SK-N-SH treated with all-trans-retinoic acid at 6 μM for 48 hours (cell line): ENCODE measurements at regions not wholly inside any gene's neighbourhood (a gene's known extent, or its start where the extent isn't known, plus 50 kb on each side); places are given as distances from the start of the nearest gene placed in this dataset.
A peak's percentile ranks its signal among the peaks of the same experiment; 100 is the strongest.

Source experiments
- ATAC-seq: fragments of 200-7000 bp; cut with Tn5 transposase; 3 replicates; pipeline ENCODE4 v1.9.1; 2020; ENCODE audit warnings: mild to moderate bottlenecking, moderate library complexity
- ARNTL ChIP-seq: fragments of 450-650 bp; formaldehyde crosslinking; IDR thresholded peaks from 2 replicates; pipeline ENCODE4 v1.5.0; 2020; ENCODE audit warnings: low read depth, mild to moderate bottlenecking, moderate library complexity, borderline replicate concordance
- BACH2 ChIP-seq: fragments of 250-450 bp; sonication (Bioruptor Pico); IDR thresholded peaks from 2 replicates; pipeline ENCODE4 v1.9.0; 2021; ENCODE audit warnings: mild to moderate bottlenecking, borderline replicate concordance
- CSDC2 ChIP-seq: fragments of 250-450 bp; sonication (Bioruptor Pico); IDR thresholded peaks from 2 replicates; pipeline ENCODE4 v1.5.0; 2020; ENCODE audit warnings: mild to moderate bottlenecking, moderate library complexity
- ESRRG ChIP-seq: fragments of 250-450 bp; sonication (Bioruptor Pico); IDR thresholded peaks from 2 replicates; pipeline ENCODE4 v1.6.1; 2021; ENCODE audit warnings: mild to moderate bottlenecking
- ISL1 ChIP-seq: fragments of 250-450 bp; sonication (Bioruptor Pico); IDR thresholded peaks from 2 replicates; pipeline ENCODE4 v2.1.2; 2022; ENCODE audit warnings: mild to moderate bottlenecking, moderate library complexity
- OSR1 ChIP-seq: fragments of 250-450 bp; sonication (Bioruptor Pico); IDR thresholded peaks from 2 replicates; pipeline ENCODE4 v1.8.0; 2022; ENCODE audit warnings: moderate library complexity, mild to moderate bottlenecking, inconsistent platforms
- POU6F1 ChIP-seq: fragments of 250-450 bp; sonication (Bioruptor Pico); IDR thresholded peaks from 2 replicates; pipeline ENCODE4 v1.8.0; 2021; ENCODE audit warnings: low read depth, mild to moderate bottlenecking, moderate library complexity, borderline replicate concordance
- PPARA ChIP-seq: fragments of 250-450 bp; sonication (Bioruptor Pico); IDR thresholded peaks from 2 replicates; pipeline ENCODE4 v1.5.0; 2020; ENCODE audit warnings: mild to moderate bottlenecking, borderline replicate concordance
- RARB ChIP-seq: fragments of 250-450 bp; sonication (Bioruptor Pico); IDR thresholded peaks from 2 replicates; pipeline ENCODE4 v1.8.0; 2021; ENCODE audit warnings: mild to moderate bottlenecking, moderate library complexity
- TCF4 ChIP-seq: fragments of 250-450 bp; sonication (Bioruptor Pico); IDR thresholded peaks from 2 replicates; pipeline ENCODE4 v1.8.0; 2021; ENCODE audit warnings: mild to moderate bottlenecking, moderate library complexity, borderline replicate concordance
- TOX ChIP-seq: fragments of 250-450 bp; sonication (Bioruptor Pico); IDR thresholded peaks from 2 replicates; pipeline ENCODE4 v1.8.0; 2021; ENCODE audit warnings: mild to moderate bottlenecking, moderate library complexity, borderline replicate concordance
- TSHZ2 ChIP-seq: fragments of 250-450 bp; sonication (Bioruptor Pico); IDR thresholded peaks from 2 replicates; pipeline ENCODE4 v1.5.0; 2020; ENCODE audit warnings: mild to moderate bottlenecking, moderate library complexity
- ZC3H10 ChIP-seq: fragments of 250-450 bp; sonication (Bioruptor Pico); IDR thresholded peaks from 2 replicates; pipeline ENCODE4 v1.5.1; 2021; ENCODE audit warnings: mild to moderate bottlenecking, moderate library complexity
- ZFP3 ChIP-seq: fragments of 250-450 bp; sonication (Bioruptor Pico); IDR thresholded peaks from 2 replicates; pipeline ENCODE4 v1.5.0; 2020; ENCODE audit warnings: mild to moderate bottlenecking, moderate library complexity
- ZFP30 ChIP-seq: fragments of 450-650 bp; formaldehyde crosslinking; IDR thresholded peaks from 2 replicates; pipeline ENCODE4 v1.5.0; 2022; ENCODE audit warnings: mild to moderate bottlenecking, moderate library complexity
- ZNF8 ChIP-seq: fragments of 450-650 bp; formaldehyde crosslinking; IDR thresholded peaks from 2 replicates; pipeline ENCODE4 v1.5.0; 2020; ENCODE audit warnings: mild to moderate bottlenecking, moderate library complexity
- TF ChIP-seq, protein P1 (sequence below): fragments of 250-450 bp; sonication (Bioruptor Pico); IDR thresholded peaks from 2 replicates; pipeline ENCODE4 v1.5.1; 2021; ENCODE audit warnings: mild to moderate bottlenecking, moderate library complexity
- TF ChIP-seq, protein P2 (sequence below): fragments of 250-450 bp; sonication (Bioruptor Pico); IDR thresholded peaks from 2 replicates; pipeline ENCODE4 v1.8.0; 2020; ENCODE audit warnings: mild to moderate bottlenecking, moderate library complexity, borderline replicate concordance
- TF ChIP-seq, protein P3 (sequence below): fragments of 250-450 bp; sonication (Bioruptor Pico); IDR thresholded peaks from 2 replicates; pipeline ENCODE4 v1.5.1; 2020; ENCODE audit warnings: low read depth, mild to moderate bottlenecking, moderate library complexity

DNA sequence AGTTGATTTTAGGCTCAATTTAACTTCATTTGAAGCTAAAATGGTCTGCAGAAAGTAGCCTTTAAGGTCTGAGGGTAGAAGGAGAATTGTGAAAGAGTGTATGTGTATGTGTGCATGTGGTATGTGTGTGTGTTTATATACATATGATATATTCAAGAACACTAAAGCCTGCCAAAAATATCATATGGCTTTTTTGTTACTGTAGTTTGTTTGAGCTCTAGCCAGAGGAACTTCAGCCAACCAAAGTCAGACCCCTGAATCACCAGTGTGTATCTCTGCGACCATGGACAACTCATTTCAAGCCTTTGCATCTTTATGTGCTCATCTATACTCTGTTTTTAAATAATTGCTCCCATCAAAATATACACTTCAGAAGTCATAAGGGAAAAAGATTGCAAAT is 58.4 kb upstream of the HDAC9 start (continued):
- no peak for TF ChIP-seq POU6F1
- TF ChIP-seq, protein P1, sequence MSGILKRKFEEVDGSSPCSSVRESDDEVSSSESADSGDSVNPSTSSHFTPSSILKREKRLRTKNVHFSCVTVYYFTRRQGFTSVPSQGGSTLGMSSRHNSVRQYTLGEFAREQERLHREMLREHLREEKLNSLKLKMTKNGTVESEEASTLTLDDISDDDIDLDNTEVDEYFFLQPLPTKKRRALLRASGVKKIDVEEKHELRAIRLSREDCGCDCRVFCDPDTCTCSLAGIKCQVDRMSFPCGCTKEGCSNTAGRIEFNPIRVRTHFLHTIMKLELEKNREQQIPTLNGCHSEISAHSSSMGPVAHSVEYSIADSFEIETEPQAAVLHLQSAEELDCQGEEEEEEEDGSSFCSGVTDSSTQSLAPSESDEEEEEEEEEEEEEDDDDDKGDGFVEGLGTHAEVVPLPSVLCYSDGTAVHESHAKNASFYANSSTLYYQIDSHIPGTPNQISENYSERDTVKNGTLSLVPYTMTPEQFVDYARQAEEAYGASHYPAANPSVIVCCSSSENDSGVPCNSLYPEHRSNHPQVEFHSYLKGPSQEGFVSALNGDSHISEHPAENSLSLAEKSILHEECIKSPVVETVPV (CRISPR knock-in tag), result no peak
- no peak for TF ChIP-seq ZFP30 (CRISPR knock-in tag)
- no peak for TF ChIP-seq ZFP3 (CRISPR knock-in tag)
- TF ChIP-seq ZC3H10 (CRISPR knock-in tag), result no peak
- no peak for TF ChIP-seq ESRRG (CRISPR knock-in tag)
- no peak for TF ChIP-seq CSDC2
- no peak for TF ChIP-seq OSR1 (CRISPR knock-in tag)
- no peak for TF ChIP-seq ISL1

GRCh38 chr7:18440934-18441333 is 54.6 kb upstream of the HDAC9 start:
- TF ChIP-seq, protein P2, sequence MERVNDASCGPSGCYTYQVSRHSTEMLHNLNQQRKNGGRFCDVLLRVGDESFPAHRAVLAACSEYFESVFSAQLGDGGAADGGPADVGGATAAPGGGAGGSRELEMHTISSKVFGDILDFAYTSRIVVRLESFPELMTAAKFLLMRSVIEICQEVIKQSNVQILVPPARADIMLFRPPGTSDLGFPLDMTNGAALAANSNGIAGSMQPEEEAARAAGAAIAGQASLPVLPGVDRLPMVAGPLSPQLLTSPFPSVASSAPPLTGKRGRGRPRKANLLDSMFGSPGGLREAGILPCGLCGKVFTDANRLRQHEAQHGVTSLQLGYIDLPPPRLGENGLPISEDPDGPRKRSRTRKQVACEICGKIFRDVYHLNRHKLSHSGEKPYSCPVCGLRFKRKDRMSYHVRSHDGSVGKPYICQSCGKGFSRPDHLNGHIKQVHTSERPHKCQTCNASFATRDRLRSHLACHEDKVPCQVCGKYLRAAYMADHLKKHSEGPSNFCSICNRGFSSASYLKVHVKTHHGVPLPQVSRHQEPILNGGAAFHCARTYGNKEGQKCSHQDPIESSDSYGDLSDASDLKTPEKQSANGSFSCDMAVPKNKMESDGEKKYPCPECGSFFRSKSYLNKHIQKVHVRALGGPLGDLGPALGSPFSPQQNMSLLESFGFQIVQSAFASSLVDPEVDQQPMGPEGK, result no peak
- TF ChIP-seq ISL1, result peak; percentile 22; the same call in 1 of the 2 replicates
- TF ChIP-seq, protein P1 (CRISPR knock-in tag), result no peak
- TF ChIP-seq TOX (CRISPR knock-in tag), result no peak
- ATAC-seq, result no peak

DNA sequence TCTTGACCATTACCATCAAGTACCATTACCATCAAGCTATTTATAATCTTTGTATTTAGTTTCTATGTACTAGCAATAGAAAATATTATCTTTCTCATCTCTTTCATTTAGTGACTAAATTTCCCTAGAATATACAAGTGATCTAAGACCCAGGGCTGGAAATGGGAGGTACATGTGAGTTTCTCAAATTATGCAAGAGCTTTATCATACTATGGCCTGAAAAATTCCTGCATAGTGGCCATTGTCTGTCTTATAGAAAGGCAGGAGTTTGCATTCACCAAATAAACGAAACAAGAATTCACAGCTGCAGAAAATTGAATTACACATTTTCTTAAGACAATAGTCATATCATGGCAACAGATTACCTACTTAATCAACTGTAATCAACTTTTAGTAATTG is 50.7 kb upstream of the HDAC9 start:
- no peak for ATAC-seq
- TF ChIP-seq ESRRG (CRISPR knock-in tag) (no peak), ZNF8 (CRISPR knock-in tag) (no peak), BACH2 (CRISPR knock-in tag) (no peak), ZFP30 (CRISPR knock-in tag) (no peak), ARNTL (no peak), RARB (CRISPR knock-in tag) (no peak), TSHZ2 (CRISPR knock-in tag) (no peak), PPARA (CRISPR knock-in tag) (no peak), TCF4 (CRISPR knock-in tag) (no peak), ZC3H10 (CRISPR knock-in tag) (no peak)
- TF ChIP-seq, protein P3, sequence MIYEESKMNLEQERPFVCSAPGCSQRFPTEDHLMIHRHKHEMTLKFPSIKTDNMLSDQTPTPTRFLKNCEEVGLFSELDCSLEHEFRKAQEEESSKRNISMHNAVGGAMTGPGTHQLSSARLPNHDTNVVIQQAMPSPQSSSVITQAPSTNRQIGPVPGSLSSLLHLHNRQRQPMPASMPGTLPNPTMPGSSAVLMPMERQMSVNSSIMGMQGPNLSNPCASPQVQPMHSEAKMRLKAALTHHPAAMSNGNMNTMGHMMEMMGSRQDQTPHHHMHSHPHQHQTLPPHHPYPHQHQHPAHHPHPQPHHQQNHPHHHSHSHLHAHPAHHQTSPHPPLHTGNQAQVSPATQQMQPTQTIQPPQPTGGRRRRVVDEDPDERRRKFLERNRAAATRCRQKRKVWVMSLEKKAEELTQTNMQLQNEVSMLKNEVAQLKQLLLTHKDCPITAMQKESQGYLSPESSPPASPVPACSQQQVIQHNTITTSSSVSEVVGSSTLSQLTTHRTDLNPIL, result no peak
- TF ChIP-seq, protein P2, result no peak
